NCI-H1694 treated with DMSO at 0.1 percent for 48 hours (cell line): ENCODE measurements at regions not wholly inside any gene's neighbourhood (a gene's known extent, or its start where the extent isn't known, plus 50 kb on each side); places are given as distances from the start of the nearest gene placed in this dataset.
"Not testable (repeated sequence)": the region's sequence is repeated elsewhere in the genome, so short reads cannot be mapped to it uniquely, and the experiment has no call there.

Experiments used
- DNase-seq: peaks from one replicate; lab custom pipeline; 2025; lab: John Stamatoyannopoulos, UW

DNA sequence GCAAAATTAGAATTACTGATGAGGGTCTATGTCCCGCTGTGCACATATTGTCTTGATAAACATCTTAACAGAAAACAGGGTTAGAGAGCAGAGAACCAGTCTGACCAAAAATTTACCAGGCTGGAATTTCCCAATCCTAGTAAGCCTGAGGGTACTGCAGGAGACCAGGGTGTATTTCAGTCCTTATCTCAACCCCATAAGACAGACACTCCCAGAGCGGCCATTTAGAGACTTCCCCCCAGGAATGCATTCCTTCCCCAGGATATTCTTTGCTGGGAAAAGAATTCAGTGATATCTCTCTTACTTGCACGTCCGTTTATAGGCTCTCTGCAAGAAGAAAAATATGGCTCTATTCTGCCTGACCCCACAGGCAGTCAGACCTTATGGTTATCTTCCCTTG, 101.4 kb upstream of the FAM3C start:
- not testable (repeated sequence) for DNase-seq

DNA sequence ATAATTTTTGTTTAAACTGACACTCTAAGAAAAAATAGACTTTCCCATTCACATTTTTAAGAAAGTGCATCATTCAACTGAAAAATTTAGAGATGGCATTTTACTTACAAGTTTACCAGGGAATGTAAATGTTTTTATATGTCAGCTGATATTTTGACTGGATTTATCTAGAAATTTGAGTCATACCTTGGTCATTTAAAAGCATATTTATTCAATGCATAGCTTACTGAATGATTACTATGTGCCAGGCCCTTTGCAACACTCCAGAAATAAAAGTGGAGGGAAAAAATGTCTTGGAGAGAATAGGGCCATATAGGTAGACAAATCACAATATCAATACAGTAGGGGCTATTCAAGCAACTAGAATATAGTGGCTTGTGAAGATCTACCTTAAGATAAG, 98.4 kb upstream of the FAM3C start:
- DNase-seq: no peak

DNA sequence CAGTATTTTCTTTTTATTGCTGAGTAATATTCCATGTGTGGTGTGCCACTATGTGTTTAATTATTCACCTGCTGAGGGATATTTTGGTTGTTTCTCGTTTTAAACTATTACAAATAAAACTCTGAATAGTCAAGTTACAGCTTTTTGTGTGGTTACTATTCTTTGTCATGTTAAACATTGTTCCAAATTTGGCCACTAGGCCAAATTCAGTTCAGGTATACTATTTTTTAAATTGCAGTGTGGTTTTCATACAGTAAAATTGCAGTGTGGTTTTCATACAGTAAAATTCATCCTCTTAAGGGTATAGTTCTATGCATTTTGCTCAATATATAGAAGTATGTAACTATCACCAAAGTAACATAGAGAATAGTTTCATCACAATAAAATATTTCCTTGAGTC, 97.4 kb upstream of the FAM3C start:
- no peak for DNase-seq

DNA sequence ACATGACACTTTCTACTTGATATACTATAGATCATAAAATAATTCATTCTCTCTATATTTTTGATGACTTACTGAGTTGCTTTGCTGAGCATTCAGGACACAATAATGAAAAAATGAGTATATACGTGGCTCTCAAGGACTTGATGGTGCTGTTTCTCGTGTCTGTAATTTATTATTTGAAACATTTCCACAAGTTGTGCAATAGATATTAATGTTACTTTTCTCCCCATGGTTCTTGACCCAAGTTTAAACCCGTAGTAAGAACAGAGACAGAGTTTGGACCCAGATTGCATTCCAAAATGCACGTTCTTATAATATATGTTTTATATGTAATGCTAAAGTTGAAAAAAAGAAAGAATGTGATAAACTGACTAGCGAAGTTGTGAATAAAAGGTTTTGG, 94.2 kb upstream of the FAM3C start:
- DNase-seq: no peak

DNA sequence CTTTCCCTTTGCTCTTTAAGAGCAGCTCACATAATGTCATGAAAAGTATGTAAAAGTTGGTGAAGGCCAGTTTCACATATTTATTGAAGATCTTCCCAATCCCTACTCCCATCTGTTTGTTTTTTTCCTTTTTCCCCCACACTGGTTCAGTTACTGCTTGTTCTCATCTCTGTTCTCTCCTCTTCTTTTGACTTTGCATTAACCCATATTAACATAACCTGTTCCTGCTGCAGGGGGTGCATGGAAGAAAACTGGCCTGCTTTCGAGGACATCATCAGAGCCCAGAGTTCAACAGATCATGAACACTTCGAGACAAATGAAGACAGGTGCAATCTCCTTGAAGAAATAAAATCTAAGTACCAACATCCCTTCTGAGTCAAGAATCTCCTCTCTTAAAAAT, 93.3 kb upstream of the FAM3C start:
- no peak for DNase-seq

DNA sequence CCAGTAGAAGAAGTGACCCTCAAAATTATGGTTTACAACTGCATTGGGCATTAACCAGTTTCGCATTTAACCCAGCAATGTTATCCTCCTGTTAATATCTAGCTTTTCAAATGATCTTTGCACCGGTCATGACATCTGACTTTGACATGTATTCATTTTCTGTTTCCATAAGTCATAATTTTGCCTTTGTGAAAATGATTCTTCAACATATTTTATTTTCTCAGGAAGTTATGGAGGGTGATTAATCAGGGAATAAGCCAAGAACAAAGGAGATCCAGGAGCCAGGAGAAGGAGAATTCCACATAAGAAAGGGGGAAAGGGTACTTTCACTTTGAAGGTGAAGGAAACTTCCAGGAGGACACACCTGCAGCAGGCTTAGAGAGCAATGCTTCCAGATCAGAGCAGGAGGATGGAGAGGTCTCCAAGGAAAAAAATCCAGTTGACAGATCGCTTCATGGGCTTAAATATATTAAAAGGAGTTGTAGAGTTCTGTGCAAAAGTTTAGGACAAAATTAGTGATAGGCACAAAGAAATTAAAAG, 92.1 kb upstream of the FAM3C start:
- no peak for DNase-seq

DNA sequence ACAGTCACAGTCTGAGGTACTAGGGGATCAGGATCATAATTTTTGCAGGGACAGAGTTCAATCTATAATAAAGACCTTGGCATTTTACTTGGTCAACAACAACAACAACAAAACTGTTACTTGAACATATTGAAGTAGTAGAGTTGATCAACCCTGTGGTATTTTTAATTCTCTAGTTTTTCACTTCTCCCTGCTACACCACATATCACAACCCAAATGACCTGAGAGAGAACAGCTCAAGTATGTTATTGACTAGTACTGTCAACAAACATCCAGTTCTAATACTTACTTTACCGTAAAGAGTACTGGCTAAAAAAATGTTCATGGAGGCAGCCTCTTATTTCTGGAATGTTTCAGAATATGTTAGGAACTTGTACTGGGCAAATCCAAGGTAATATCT, 90.5 kb upstream of the FAM3C start:
- no peak for DNase-seq

DNA sequence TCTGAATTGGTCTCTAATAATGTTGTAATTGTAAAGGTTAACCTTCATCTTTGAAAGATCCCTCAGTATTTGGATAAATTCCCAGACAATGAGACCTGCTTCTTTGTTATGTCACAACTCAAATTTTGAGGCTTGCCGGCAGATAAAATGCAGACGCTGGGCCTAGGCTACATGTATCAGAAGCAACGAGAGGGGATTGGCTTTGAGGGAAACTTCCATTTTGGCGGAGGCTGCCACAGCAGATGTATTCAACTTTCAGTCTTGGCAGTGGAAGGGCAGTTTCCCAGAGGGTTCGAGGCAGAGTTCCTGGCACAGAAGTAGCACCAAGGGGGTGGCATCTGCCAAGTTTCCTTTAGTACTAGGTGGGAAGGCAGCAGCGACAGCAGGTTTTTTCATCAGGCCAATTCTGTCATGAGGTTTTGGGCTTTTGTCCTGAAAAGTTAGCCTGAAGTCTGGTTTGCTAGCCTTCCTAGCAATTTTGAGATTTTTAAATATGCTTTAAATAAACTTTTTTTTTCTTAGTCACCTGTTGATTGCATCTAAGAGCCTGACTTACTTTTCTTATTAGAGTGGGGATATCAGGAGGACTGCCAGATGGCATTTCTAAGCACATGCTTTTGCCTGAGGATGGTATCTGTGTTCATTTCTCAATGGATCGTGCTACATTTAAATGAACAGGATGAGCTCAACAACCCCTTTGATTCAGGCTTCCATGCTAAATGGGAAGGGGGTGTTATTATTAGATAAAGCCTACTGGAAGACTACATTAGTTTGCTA, 89.5 kb upstream of the FAM3C start:
- peak; percentile 66 for DNase-seq

DNA sequence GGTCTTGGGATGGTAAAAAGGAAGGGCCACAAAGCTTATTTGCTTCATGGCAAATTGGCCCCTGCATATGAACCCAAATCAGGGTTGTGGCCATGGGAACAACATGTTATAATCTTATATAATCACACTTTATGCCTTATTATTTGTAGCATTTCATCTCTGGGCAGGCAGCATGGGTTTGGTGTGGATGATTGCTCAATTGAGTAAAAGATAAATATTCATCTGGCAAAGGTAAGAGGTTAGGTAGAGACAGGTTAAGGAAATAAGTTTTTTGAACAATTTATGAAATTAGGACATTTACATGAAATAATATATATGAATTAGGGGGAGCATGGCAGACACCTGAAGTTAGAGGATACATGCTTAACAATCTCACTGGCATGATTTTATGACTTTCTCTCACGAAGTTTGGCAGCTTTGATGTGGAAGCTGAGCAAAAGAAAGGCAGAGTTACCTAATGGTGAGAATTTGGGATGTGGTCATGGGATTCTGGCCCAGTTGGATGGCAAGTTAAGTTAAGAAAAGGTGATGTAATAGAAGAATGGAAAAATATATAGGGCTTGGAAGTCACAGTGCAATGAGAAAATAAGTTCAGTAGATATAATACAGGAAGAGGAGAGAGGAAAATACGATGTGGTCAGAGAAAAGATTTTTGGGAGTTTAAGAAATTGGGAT, 88.1 kb upstream of the FAM3C start:
- DNase-seq: no peak

DNA sequence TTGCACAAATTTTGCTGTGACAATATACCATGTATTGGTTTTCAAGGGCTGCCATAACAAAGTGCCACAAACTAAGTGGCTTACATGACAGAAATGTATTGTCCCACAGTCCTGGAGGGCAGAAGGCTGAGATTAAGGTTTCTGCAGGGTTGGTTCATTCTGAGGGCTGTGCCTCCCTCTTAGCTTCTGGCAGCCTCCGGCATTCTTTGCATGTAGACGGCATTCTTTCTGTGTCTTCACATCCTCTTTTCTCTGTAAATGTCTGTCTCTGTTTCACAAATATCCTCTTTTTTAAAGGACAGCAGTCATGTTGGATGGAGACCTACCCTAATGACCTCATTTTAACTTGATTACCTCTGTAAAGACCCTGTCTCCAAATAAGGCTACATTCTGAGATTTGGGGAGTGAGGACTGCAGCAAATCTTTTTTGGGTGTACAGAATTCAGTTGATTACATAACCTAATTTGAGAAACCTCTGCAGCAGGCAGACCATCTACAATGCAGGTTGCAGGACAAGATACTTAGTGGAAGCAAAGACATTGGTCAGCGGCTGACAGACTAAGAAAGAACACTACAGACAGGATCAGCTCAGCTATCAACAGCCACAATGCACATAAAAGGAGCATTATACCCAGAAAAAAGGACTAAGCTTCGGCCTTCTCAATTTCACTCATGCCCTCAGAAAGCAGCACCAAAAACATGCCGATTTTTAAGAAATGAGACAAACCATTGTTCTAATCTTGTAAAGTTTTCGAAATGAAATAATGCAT, 84.6 kb upstream of the FAM3C start:
- DNase-seq: no peak

DNA sequence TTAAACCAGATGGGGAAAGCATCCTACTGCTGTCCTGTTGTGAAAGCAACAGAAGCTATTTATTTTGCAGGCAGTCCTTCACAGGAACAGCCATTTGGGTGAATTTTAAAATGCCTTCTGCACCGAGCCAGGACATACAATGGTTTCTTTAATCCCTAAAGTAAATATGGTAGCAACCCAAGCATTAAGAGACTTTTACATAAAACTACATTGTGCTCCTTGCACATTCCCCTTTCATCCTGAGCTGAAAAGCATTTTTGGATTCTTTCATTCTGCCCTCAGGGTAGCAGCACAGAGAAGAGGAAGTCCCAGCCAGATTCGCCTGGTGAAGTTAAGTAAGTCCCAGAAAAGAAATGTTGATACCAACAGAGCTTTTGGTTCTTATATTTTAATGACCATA, 84.0 kb upstream of the FAM3C start:
- no peak for DNase-seq

DNA sequence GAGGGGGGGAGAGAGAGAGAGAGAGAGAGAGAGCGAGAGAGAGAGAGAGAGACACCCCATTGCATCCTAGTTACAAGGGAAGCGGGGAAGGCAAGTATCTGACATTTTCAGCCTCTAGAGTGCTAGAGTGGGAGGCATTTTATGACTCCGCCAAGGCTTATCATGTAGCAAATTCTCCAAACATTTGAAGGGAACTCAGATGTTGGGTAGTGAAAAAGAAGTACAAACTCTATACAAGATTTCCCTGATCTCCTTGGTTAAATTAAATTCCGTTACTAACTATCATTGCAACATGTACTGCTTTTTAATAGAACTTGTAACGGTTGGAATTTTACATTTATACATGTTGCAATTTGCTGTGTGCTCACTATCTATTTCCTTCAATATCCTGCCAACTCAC, 83.4 kb upstream of the FAM3C start:
- no peak for DNase-seq

DNA sequence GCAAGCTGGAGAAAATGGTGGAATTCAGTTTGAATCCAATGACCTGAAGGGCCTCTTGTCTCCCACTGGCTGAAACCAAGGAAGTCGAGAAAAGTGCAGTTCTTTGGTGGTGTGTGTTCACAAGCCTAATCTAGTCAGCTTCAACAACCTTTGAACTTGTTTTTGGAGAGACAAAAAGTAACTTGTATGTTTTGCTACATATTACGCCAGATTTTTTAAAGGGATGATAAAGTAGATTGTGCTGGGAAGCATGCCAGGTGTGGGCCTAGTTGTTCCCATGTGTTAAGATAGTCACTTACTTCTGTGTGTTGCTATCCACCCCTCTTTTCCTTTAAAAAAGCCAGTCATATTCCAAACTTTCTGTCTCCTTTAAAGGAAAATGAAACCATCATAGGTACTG, 79.7 kb upstream of the FAM3C start:
- DNase-seq: no peak

DNA sequence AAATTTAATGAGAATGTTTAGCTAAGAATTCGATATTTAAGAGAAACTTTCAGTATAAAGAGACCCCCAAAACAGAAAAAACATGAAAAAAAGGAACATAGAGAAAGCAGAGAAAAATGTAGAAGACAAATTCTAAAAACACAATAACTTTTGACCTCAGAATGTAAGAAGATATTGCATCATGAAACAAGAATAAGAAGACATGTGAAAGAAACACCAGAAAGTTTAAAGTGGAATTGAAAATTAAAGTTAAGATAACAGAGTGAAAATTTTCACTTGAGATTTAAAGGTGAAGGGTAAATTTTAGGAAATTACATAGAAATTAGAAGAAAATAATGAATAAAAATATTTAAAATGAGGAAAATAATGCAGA, 78.2 kb upstream of the FAM3C start:
- DNase-seq: no peak

DNA sequence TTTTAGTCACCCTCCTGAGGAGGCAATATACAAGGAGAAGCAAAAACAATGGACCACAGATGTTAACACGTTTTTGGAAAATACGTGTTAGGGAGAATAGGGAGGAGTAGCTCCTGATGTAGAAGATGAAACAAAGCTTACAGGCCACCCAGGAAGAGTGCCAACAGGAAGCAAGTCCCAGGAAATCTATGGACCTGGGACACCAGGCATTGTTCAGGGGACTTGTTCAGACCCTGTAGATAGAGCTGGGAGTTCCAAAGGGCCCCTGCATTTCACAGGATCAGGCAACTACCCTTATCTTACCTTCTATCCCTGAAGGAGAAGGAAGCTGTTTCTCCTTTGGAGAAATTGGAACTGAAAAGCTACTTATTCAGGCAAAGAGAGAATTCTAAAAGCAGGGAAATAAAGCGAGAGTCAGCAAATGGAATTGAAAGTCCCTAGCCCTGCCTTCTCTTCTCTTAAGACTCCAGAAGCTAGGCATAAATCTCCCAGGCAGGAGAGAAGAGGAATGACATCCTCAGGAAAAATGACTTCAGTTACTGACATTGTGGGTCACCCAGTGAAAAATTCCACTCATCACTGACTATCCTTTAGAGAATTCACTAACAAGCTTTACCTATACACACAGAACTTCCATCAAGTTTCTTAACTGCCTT, 77.7 kb upstream of the FAM3C start:
- no peak for DNase-seq

DNA sequence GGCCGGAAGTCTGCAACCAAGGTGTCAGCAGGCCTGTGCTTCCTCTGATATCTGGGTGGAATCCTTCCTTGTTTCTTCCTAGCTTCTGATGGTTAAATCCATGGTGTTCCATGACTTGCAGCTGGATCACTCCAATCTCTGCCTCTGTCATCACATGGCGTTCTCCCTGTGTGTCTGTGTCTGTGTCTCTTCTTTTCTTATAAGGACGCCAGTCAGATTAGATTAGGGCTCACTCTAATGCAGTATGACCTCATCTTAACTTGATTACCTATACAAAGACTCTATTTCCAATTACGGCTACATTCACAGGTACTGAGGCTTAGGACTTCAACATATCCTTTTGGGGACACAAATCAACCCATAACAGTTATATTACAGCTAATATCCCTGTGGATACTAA, 70.3 kb upstream of the FAM3C start:
- DNase-seq: no peak

DNA sequence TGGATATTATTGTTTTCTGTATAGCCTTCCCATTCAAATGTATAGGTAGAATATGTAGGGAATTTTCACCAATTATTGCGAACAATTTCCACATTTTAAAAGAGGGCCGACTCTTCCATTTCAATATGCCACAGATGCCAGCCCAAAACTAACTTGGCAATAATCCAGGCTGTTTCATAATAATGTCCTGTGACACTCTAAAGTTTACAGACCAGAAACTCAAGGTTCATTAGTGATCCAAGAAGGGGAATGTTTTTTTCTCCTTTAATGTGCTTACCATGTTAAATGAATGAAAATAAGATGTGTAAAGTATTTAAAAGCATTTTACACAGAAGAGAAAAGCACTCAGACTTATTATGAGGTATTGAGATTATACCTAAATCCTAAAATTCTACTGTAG, 63.0 kb upstream of the FAM3C start:
- no peak for DNase-seq

DNA sequence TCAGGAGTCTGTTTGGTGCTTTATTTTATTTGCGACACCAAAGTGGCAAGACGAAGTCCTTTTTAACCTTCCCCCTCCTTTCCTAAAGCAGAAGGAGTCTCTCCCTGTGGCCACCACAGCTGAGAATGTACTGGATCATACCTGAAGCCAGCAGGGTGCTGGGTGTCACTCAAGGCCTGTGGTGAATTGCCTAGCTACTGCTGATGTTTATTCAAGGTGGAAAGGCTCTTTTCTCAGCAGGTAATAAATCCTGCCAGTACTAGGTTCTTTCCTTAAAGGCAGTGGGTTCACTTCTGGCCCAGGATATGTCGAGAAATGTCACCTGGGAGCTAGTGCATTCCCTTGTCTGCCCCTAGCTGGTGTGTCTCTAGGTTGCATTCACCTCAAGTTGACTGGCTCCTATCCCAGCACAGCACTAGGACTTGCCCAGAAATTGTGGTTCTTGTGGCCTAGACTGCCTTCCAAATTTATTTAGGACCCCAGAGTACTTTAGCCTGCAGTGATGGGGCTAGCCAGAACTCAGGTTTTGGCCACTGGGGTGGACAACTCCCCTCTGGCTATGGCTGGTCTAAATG, 60.8 kb upstream of the FAM3C start:
- DNase-seq: no peak

DNA sequence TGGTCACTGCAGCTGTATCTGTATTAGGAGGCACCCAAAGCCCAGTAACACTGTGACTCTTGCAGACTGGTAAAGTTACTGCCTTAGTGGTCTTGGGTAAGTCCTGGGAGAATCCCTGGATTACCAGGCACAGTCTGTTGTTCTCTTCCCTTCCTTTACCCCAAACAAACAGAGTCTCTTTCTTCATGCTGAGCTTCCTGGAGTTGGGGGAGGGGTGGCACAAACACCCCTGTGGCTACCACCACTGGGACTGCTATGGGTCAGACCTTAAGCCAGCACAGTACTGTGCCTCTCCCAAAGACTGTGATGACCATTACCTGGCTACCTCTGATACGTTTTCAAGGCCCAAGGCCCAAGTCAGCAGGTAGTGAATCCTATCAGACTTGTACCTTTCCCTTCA, 59.9 kb upstream of the FAM3C start:
- no peak for DNase-seq

DNA sequence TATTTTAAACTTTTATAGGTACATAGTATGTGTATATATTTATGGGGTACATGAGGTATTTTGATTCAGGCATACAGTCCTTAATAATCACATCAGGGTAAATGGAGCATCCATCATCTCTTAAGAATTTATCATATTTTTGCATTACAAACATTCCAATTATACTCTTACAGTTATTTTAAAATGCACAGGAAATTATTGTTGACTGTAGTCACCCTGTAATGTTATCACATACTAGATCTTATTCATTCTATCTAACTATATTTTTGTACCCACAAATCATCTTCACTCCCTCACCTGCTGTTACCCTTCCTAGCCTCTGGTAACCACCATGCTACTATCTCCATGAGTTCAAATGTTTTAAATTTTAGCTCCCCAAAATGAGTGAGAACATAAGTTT, 56.3 kb upstream of the FAM3C start:
- no peak for DNase-seq

DNA sequence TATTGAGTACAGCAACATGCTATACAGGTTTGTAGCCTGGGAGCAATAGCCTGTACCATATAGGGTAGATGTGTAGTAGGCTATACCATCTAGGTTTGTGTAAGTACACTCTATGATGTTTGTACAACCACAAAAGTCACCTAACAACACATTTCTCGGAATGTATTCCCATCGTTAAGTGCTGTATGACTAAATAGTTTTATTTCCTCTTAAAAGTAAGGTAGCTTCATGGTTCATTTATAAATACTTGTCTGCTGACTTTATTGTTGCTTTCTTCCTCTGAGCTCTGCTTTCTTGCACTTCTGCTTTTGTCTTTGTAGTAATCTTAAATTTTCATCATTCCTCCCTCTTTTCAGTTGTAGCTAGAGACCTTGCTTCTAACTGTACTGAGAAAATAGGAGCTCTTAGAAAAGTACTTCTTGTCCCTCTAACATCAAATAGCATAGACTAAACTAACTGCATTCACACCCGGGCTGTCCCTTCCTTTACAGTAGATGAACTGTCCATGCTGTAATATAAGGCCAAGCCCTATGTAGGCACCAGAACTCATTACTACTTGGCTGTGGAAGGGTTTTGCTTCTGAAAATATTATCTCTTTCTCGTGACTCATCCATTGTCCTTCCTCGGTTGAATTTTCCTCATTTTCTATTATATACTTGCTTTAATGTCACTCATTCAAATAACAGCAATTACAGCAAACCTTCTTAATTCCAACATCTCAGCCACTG, 55.4 kb upstream of the FAM3C start:
- no peak for DNase-seq
